H7 (cell line): ENCODE measurements at regions not wholly inside any gene's neighbourhood (a gene's known extent, or its start where the extent isn't known, plus 50 kb on each side); places are given as distances from the start of the nearest gene placed in this dataset.
"Not testable (repeated sequence)": the region's sequence is repeated elsewhere in the genome, so short reads cannot be mapped to it uniquely, and the experiment has no call there.

Experiments
- DNase-seq: peaks from one replicate; pipeline ENCODE4 v3.0.0; 2012
- H3K27me3 ChIP-seq: 2 replicates; pipeline ENCODE4 v1.6.0; 2011; ENCODE audit warnings: mild to moderate bottlenecking, low read length; ENCODE audit not compliant: control insufficient read depth, insufficient read depth
- H3K36me3 ChIP-seq: replicated peaks from 2 replicates; pipeline ENCODE4 v1.5.1; 2011; ENCODE audit warnings: low read length; ENCODE audit not compliant: control insufficient read depth, insufficient read depth
- H3K4me3 ChIP-seq: 2 replicates; pipeline ENCODE4 v1.5.1; 2011; ENCODE audit warnings: low read depth, mild to moderate bottlenecking, control low read depth, low read length, moderate library complexity; ENCODE audit not compliant: insufficient read depth

DNA sequence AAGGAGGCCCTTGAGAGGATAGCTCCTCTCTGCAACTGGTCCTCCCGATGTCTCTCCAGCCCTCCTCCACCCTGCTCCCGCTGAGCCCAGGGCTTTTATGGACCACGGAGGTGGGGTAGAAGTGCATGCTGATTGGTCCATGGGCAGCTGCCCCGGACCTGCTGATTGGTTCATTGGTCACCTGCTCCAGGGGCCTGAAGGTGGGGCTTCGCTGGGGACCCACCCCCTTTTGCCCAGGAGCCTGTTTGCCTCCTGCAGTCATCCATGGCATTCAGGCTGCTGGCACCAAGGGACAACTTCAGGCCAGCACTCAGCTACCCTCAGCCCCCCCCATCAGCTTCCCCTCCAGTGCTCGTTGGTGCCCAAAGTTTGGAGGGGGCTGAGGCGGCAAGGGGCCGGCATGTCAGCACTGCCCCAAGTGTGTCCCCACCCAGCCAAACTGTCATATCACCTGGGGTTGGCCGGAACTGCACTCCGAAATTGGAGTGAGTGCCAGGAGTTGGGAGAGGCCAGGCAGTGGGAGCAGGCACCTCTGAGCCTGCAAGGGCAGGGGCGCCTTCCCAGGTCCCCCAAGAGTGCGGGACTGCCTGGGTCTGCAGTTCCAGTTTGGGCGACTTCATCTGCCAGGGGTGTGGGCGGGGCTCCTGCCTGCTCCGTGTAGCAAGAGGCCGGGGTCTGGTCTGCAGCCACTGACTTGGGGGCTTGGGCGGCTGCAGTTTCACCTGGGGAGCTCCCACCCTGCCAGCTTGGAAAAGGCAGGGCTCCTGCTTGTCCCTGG lies 288.9 kb downstream of the RDH14 start:
- DNase-seq = peak; percentile 7
- H3K36me3 ChIP-seq = no peaks in the 10 kb centered on the region
- H3K27me3 ChIP-seq = no peaks in the 10 kb centered on the region
- H3K4me3 ChIP-seq = no peak overlapping the region

DNA sequence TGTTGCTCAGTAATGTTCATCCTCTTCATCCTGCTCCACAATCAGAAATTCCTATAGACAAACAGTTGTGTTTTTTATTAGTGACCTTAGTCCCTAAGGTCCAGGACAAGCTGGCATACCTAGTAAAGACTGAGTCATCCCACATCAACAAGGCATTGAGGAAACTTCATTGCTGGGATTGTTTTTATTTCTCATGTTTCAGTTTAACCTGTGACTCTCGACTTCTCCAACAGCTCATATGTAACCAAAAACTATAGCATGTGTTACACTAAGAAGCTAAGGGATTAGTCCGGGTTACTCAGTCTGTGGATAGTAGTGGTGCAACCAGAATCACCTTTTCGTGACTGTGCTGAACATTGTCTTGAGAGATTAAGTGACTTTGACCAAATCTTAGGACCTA lies 292.1 kb downstream of the RDH14 start:
- H3K27me3 ChIP-seq = no peaks in the 10 kb centered on the region
- DNase-seq = no peak
- no peak overlapping the region for H3K4me3 ChIP-seq
- H3K36me3 ChIP-seq = no peaks in the 10 kb centered on the region

DNA sequence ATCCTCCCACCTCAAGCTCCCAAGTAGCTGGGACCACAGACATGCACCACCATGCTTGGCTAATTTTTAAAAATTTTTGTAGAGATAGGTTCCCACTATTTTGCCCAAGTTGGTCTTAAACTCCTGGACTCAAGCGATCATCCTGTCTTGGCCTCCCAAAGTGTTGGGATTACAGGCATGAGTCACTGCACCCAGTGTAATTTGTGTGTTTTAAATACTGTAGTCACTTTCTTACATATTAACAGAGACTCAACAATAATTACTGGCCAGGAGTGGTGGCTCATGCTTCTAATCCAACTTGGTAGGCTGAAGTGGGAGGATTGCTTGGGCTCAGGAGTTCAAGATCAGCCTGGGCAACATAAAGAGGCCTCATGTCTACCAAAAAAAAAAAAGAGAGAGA lies 293.0 kb downstream of the RDH14 start:
- Histone ChIP-seq H3K36me3 (no peaks in the 10 kb centered on the region), H3K4me3 (no peak overlapping the region), H3K27me3 (no peaks in the 10 kb centered on the region)
- no peak for DNase-seq

DNA sequence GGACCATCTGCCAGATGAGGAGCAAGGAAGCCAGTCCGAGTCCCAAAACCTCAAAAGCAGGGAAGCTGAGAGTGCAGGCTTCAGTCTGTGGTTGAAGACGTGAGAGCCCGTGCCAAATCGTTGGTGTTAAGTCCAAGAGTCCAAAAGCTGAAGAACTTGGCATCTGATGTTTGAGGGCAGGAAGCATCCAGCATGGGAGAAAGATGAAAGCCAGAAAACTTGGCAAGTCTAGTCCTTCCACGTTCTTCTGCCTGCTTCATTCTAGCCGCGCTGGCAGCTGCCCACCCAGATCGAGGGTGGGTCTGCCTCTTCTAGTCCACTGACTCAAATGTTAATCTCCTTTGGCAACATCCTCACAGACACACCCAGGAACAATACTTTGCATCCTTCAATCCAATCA lies 293.8 kb downstream of the RDH14 start:
- not testable (repeated sequence) for DNase-seq, H3K27me3 ChIP-seq, H3K4me3 ChIP-seq, H3K36me3 ChIP-seq

DNA sequence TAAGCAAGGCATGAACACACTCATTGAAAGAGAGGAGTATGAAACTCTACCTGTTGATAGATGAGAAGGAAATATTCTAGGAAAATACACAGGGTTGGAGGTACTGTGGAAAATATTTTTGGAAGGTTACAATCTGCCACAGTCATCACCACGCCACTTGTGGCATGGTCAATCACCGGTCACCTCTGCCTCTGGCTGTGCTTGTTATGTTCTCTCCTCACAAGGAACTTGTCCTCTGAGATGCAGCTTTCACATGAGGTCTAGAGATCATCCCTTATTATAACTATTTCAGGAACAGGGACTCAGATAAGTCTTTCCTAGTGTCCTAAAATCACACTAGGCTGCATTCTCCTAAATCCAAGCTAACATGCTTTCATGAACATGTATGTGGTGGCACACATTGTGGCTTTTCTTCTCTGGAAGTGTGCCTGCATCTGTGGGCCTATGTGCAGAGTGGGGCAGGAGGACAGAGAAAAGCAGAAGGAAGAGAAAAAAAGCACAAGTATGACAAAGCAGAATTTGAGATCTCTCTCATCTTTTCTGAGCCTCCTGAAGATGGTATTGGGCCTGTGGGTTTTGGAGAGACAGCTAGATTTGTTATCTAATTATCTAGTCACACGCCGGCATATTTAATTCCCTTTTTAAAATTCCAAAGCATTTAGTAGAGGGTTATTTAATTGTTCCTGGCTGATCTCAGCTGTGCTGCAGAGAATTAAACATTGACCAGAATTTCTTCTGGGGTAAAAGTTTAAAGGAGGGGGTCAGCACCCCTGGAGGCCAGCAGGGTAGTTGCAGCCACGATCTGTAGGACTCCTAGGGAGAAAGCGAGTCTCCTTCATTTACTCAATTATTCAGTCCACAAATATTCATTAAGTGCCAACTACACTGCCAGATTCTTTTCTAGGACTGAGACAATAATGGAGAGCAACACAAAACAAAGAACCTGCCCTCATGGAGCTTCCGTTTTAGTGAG lies 294.6 kb downstream of the RDH14 start:
- DNase-seq = peak; percentile 60
- Histone ChIP-seq H3K4me3 (no peak overlapping the region), H3K27me3 (no peaks in the 10 kb centered on the region), H3K36me3 (no peaks in the 10 kb centered on the region)

DNA sequence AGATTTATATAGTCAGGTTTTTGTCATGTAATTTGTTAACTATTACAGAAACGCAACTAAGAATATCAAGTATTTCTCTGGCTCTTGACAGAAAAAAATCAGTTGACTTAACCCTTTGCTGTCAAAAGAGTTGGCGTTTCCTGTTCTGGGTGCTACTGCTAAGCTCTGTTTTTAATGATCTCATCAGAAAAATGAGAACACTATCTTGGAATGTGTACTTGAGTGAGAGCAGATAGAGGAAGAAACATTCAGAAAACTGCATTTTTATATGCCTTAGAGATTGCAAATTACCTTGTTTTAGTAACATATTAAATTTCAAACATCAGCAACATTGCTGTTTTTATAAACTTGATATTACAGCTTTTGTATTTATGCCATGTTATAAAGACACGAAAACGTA lies 297.9 kb downstream of the RDH14 start:
- Histone ChIP-seq H3K36me3 (no peaks in the 10 kb centered on the region), H3K27me3 (no peaks in the 10 kb centered on the region), H3K4me3 (no peak overlapping the region)
- no peak for DNase-seq

DNA sequence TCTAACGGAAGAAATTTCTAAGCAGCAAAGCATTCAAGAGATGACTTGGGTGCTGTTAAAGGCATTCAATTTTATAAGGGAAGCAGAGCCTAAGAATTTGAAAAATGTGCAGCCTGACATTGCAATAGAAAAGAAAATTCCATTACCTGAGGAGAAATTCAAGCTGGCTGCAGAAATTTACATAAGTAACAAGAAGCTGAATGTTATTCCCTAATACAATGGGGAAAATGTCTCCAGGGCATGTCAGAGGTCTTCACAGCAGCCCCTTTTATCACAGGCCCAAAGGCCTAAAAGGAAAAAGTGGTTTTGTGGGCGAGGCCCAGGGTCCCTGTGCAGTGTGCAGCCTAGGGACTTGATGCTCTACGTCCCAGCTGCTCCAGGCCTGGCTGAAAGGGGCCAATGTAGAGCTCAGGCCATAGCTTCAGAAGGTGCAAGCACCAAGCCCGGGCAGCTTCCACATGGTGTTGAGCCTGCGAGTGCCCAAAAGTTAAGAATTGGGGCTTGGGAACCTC lies 306.7 kb downstream of the RDH14 start:
- no peaks in the 10 kb centered on the region for H3K27me3 ChIP-seq
- H3K36me3 ChIP-seq = no peaks in the 10 kb centered on the region
- DNase-seq = no peak
- H3K4me3 ChIP-seq = no peak overlapping the region

DNA sequence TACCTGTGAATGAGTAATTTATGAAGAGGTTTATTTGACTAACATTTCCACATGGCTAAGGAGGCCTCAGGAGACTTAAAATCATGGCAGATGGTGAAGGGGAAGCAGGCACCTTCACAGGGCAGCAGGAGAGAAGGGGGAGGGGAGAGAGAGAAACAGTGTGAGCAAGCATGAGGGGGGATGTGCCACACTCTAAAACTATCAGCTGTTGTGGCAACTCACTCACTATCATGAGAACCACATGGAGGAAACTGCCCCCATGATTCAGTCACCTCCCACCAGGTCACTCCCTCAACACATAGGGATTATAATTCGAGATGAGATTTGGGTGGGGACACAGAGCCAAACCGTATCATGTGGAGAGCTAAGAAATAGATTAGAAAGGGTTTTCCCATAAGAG lies 309.0 kb downstream of the RDH14 start:
- no peaks in the 10 kb centered on the region for H3K36me3 ChIP-seq
- no peak overlapping the region for H3K4me3 ChIP-seq
- H3K27me3 ChIP-seq = no peaks in the 10 kb centered on the region
- no peak for DNase-seq

DNA sequence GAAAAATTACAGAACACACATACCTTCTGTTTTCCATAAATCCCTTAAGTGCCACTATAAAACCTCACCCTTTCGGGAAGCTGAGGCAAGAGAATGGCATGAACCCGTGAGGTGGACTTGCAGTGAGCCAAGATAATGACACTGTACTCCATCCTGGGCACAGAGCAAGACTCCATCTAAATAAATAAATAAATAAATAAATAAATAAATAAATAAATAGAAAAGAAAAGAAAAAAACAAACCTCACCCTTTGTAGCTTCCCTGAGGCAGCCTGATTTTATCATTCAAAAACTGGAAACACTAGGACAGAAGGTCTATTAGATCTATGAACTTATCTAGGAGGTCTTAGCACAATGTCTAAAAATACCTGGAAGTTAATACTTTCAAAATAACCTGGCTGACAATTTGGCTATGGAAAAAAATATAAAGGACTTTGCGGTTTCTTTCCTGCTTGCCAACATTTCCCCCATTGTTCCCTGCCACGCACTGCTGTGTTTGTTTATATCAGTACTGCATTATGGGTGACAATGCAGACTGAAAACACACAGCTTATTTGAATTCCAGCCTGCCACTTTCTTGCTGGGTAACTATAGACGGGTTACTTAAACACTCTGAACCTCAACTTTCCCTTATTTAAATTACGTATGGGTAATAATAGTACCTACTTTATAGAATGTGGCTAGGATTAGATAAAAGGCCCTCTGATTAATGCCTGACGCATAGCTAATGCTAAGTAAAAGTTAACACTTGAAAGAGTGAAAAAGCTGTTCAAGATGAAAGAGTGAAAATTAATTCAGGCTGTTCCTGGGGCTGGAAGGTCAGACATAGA lies 313.0 kb downstream of the RDH14 start:
- Histone ChIP-seq H3K4me3 (no peak overlapping the region), H3K36me3 (no peaks in the 10 kb centered on the region), H3K27me3 (no peaks in the 10 kb centered on the region)
- no peak for DNase-seq

DNA sequence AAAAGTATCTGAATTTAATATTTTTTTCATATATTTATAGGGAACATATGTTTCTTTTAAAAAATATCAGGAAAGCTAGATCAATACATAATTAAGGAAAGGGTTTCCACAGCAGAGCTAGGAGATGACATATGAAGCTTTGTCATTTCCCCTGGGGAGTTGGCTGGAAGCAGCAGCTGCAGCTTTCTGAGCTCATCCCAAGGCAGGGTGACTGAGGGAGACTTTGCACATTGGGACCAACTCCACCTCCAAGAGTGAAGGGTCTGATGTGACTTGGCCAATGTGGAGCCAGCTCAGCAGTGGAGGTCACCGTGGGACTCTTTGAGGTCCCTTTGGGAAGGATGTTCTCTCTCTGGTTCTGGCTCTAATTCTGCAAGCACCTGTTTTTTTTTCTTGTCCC lies 315.1 kb downstream of the RDH14 start:
- Histone ChIP-seq H3K27me3 (no peaks in the 10 kb centered on the region), H3K4me3 (no peak overlapping the region), H3K36me3 (no peaks in the 10 kb centered on the region)
- DNase-seq = no peak

DNA sequence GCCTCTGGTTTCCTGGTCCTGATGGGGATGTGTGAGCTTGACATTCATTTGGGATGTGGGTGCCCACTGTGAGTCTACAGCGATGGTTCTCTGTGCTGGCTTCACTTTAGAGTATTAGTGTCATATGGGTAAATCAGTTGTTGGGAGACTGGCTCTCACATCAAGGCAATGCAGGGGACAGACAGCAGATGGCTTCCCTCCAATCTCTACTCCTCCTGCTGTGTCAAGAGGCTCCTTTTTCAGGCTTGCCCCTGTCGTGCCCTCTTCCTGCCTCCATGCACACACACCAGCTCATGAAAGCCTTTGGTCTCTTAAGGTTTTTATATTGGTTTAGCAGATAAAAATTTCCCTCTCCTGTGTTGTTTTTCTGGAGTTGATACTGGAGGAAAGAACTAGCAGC lies 315.6 kb downstream of the RDH14 start:
- Histone ChIP-seq H3K36me3 (no peaks in the 10 kb centered on the region), H3K4me3 (no peak overlapping the region), H3K27me3 (no peaks in the 10 kb centered on the region)
- DNase-seq = peak; percentile 3

DNA sequence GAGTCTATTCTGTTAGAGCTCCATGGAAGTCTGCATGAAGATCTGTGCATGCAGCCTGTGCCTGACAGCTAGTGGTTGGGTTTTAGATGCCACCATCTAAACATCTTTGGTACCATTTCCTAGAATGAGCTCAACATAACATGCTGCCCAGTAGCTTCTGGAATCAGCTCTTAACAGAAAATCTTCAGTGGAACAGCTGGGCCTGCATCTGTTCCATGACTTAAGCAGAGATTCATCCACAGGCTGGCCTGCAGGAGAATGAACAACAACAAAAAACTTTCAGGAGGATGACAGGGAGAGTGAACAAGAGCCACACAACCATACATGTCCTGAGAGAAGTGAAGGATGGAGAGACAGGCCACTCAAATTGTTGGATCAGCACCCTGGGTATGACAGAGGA lies 316.6 kb downstream of the RDH14 start:
- no peak overlapping the region for H3K4me3 ChIP-seq
- DNase-seq = no peak
- no peaks in the 10 kb centered on the region for H3K27me3 ChIP-seq
- no peaks in the 10 kb centered on the region for H3K36me3 ChIP-seq

DNA sequence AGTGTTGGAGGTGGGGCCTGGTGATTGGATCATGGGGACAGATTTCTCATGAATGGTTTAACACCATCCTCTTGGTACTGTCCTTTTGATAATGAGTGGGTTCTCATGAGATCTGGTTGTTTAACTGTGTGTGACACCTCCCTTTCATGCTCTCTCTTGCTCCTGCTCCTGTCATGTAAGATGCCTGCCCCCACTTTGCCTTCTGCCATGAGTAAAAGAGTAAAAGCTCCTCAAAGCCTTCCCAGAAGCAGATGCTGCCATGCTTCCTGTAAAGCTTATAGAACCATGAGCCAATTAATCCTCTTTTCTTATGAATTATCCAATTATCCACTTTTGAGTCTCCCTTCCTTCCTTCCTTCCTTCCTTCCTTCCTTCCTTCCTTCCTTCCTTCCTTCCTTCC lies 317.7 kb downstream of the RDH14 start:
- Histone ChIP-seq H3K4me3 (no peak overlapping the region), H3K27me3 (no peaks in the 10 kb centered on the region), H3K36me3 (no peaks in the 10 kb centered on the region)
- no peak for DNase-seq

DNA sequence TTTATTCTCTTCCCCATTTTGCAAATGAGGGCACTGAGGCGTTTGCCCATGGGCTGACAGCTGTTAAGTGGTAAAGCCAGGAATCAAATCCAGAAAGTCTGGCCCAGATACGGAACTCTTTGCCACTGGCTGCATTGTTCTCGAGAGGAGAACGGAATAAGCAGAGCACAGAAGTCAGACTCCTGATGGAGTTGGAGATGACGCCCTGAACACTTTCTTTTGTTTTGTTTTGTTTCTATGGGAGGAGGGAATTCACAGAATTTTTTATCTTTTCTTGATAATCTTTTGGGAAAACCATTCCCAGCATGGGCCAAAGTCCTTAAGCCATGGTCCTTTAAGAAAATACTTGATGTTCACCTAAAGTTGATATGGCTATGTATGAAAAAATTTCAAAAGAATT lies 322.2 kb downstream of the RDH14 start:
- no peaks in the 10 kb centered on the region for H3K36me3 ChIP-seq
- no peak for DNase-seq
- no peak overlapping the region for H3K4me3 ChIP-seq
- no peaks in the 10 kb centered on the region for H3K27me3 ChIP-seq
